Fibroblast of the conjunctiva (primary cell): ENCODE measurements at regions not wholly inside any gene's neighbourhood (a gene's known extent, or its start where the extent isn't known, plus 50 kb on each side); places are given as distances from the start of the nearest gene placed in this dataset.
"Not testable (repeated sequence)": the region's sequence is repeated elsewhere in the genome, so short reads cannot be mapped to it uniquely, and the experiment has no call there.

Experiments
- DNase-seq: peaks from one replicate; pipeline ENCODE4 v3.0.0-alpha.2; 2010; ENCODE audit warnings: low read depth

DNA sequence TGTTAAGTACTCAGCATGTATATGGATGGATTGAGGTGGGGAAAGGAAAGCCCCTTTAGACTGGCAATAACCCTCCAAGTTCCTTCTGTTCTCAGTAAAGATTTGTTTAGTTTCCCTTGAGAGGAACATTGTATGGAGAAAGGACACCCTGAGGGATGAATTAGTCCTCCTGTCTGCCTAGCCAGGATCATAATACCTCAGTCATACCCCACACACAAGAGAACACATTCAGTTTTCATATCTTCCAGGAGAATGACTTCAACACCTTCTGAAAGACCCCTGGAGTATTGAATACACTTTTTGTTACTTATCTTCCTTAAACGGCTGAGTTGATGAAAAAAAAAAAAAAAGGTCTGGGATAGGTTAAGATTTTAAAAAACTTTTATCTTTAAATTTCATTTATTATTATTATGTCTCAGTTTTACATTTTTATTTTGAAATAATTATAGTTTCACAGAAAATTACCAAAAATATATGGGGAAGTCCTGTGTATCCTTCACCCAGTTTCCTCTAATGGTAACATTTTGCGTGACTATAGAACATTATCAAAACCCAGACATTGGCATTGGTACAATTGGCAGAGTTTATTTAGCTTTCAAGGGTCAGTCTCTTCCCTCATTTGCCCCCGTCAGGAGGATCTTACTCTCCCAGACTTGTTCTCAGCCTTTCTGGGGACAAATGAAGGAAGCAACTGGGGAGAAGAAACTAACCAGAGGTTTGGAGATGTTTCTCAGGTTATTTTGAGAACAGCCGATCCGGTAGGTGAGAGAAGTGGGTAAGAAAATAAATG lies 88.0 kb downstream of the ACTBL2 start:
- no peak for DNase-seq

DNA sequence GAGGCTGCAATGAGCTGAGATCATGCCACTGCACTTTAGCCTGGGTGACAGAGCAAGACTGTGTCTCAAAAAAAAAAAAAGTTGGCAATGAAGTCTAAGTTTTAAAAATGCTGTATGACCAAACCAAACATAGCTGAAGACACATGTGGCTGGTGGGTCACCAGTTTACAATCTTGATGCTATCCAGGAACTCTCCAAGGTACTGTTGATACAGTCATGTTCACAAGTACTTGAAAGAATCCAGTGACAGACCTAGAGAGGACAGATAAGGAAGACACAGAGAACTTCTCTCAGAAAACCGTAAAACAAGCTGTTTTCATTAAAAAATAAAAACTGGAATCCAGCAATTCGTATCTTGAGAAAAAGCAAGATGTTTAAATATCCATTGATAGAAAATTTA lies 95.7 kb downstream of the ACTBL2 start:
- DNase-seq, result no peak

DNA sequence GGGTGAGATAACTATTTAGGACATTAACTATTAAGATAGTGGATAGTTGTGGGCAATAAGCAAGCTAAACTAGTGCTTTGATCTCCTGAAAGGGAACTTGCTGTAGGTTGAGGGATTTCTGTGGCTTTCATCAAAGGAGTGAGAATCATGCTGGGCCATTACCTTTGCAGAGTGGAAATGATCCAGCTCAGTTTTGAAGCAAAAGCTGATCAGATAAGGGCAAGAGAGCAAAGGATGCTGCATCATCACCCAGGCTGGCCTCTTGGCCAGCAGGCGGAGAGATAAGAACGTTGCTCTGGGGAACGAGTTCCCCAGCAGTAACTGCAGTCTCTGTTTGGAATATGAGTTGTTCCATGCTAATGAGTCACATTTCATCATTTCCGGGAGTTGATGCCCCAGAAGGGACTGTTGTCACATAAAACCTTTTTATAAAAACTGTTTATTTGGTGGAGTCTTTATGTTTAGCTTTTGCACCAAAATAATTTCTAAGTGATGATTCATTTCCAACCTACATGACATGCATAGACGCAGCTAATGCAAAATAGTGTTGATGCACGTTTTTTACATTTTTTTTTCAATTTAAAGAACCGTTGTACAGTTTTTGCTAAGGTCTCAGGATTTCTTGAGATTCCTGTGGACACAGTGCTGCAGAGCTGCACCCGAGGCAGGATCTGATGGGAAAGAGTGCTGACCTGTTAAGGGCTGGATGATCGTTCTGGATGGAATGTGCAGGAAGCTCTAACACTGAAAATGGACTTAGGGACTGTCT lies 99.3 kb downstream of the ACTBL2 start:
- DNase-seq, result peak; percentile 73

- no peak for DNase-seq
Measured at GRCh38 chr5:57382655-57383054, 100.0 kb downstream of the ACTBL2 start.

DNA sequence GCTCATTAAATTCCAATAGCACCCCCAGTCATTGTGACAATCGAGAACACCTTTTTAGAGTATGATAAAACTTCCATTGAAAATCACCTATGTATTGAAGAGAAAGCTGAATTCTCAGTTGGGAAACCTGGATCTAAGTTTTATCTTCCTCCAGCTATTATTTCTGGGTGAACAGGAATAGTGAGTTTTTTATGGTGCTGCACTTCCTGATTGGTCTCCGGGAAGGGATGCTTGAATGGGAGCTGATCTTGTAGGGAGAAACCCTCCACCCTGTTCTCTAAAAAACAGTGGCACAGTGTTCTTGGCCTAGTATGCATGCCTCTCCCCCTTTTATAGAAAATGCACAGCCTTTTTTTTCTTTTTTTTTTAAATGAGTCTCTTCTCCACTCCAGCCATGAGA lies 112.2 kb downstream of the ACTBL2 start:
- DNase-seq, result no peak

GRCh38 chr5:57368010-57368409 lies 114.6 kb downstream of the ACTBL2 start:
- DNase-seq, result no peak

GRCh38 chr5:57366744-57367143 lies 115.9 kb downstream of the ACTBL2 start:
- DNase-seq, result no peak

DNA sequence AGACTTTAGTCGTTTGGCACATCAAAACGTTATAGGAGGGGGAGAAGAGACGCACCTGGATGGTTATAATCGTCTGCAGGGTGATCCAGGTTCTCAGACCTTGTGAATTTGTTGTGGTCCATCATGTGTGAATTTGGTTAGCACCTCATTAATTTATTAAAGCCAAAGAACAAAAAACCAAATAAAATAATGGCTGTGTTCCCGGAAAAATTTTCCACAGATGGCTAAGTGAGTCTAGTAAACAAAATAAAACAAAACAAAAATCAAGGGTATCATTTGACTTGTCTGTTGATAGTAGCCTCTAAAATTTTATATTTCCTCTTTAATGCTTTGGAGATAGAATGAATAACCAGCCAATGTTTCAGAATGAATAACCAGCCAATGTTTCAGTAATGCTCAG lies 119.7 kb downstream of the ACTBL2 start:
- no peak for DNase-seq

- no peak for DNase-seq
Measured at GRCh38 chr5:57360871-57361270, 121.7 kb downstream of the ACTBL2 start.

DNA sequence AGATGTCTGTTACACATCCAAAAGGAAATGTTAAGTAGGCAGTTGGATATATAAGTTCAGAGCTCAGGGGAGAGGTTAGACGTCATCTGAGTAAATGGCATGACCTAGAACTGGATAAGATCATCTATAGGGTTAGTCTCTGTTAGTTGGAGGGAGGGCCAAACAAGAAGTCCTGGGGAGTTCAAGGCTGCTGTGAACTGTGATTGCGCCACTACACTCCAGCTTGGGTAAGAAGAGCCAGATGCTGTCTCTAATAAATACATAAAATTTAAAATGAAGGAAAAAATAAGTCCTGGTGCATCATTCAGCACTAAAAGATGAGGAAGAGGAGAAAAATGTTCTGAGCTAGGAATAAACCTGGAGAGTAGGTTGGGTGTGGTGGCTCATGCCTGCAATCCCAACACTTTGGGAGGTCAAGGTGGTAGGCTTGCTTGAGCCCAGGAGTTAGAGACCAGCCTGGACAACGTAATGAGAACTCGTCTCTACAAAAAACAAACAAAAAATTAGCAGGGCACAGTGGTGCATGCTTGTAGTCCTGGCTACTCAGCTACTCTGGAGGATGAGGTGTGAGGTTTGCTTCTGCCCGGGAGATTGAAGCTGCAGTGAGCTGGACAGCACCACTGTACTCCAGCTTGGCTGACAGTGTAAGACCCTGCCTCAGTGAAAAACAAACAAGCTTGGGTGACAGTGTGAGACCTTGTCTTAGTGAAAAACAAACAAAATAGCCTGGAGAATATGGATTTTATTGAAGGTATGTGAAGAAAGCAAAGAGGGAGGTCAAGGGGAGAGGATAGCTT lies 123.6 kb downstream of the ACTBL2 start:
- DNase-seq, result no peak

DNA sequence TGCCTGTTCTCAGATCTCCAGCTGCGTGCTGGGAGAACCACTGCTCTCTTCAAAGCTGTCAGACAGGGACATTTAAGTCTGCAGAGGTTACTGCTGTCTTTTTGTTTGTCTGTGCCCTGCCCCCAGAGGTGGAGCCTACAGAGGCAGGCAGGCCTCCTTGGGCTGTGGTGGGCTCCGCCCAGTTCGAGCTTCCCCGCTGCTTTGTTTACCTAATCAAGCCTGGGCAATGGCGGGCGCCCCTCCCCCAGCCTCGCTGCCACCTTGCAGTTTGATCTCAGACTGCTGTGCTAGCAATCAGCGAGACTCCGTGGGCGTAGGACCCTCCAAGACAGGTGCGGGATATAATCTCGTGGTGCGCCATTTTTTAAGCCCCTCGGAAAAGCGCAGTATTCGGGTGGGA lies 125.8 kb downstream of the ACTBL2 start:
- DNase-seq, result not testable (repeated sequence)

- no peak for DNase-seq
Measured at GRCh38 chr5:57349214-57349613, 133.4 kb downstream of the ACTBL2 start.

DNA sequence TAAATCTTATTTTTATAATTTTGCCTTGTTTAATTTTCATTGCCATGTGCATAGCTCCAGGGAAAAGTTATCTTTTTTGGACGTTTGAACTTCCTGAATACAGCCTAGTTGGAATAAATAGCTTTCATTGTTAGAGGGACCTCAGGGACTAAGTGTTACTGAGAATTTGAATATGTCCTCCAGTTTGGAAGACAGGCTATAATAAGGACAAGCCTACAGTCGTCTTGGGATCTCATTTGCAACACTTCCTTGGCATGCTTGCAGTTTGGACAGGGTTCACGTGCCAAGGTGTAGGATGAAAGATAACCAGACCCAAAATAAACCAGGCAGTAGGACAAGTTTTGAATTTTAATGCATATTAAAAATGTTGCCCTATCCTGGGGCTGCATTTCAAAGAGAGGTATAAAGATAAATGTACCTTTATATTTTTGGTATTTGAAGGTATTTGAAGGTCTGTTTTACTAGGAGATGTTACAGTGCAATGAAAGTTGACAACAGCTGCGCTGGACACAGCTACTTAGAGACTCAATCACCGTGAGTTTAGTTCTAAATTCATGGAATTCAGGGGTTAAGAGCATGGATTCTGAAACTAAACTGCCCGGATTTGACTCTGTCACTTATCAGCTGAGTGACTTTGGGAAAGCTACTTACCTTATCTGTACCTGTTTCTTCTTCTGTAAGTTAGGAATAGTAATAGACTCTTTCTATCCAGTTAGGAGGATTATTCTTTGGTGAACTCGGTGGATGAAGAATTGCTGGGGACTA lies 134.1 kb downstream of the ACTBL2 start:
- DNase-seq, result no peak

DNA sequence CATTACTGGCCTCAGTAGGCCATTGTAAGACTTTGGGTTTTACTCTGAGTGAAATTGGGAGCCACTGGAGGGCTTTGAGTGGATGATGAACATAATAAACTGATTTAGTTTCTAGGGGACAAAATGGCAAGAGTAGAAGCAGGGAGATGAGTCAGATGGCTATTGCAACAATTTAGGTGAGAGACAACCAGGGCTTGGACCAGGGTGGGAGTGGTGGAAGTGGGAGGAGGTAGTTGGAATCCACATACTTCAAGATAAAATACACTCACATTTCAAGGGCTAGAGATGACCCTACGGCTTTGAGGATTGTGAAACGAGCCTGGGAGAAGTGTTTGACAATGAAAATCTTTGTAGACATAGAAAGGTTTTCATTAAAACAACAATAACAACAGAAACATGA lies 136.3 kb downstream of the ACTBL2 start:
- DNase-seq, result no peak

DNA sequence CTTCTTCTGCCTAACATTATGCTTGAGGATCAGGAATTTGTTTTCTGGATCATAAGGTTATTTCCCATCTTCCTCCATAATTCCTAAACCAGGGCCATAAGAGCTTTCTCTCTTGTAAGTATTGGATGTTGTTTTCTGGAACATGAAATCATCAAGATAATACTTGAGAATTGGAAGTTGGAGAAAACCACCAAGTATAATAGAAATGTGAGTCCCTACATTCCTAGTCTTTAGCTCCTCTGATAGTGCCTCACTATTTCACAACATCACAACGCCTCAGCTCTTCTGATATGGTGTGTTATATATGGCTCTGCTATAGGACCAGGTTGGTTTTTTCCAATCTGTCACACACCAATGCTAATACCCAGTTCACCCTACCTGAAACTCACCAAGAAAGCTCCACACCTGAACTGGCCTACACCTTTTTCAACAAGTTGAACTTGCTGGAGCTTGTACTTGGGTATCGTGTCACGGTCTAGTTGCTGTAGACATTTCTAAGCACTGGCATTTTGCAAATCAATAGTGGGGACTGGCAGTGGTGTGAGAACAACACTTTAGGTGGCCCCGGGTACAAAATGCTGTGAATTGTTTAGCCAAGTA lies 141.1 kb downstream of the ACTBL2 start:
- DNase-seq, result no peak

GRCh38 chr5:57340681-57341080 lies 141.9 kb downstream of the ACTBL2 start:
- no peak for DNase-seq

GRCh38 chr5:57339521-57339920 lies 143.1 kb downstream of the ACTBL2 start:
- DNase-seq, result no peak

DNA sequence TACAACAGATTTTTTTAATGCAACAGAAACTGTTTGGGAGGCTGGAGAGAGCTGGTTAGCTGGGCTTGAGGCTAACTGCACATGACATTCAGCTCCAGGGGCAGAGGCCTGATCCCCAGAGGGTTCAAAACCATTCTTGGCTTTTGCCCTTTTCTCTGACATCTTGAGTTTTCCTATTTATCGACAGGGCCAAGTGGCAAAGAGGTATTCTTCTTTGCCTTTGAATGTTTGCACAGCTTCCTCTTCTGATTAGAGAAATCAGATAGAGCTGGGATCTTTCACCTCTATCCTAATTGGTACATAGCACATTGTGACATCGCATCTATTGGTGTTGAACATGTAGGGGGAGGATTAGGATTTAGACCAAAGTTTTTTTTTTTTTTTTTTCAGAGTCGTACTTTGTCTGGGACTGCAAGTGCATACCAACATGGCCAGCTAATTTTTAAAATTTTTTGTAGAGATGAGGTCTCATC lies 143.7 kb downstream of the ACTBL2 start:
- no peak for DNase-seq

GRCh38 chr5:57338068-57338867 lies 144.3 kb downstream of the ACTBL2 start:
- no peak for DNase-seq

- no peak for DNase-seq
Measured at GRCh38 chr5:57335092-57335660, 147.4 kb downstream of the ACTBL2 start.
